IMR-90 (cell line): ENCODE measurements at regions not wholly inside any gene's neighbourhood (a gene's known extent, or its start where the extent isn't known, plus 50 kb on each side); places are given as distances from the start of the nearest gene placed in this dataset.

Source experiments
- ATAC-seq: fragments of 200-7000 bp; cut with Tn5 transposase; 2 replicates; pipeline ENCODE4 v1.9.1; 2020; ENCODE audit warnings: low read depth, mild to moderate bottlenecking, moderate library complexity
- BruUV-seq: library from RNA; stranded (reverse); fragments of 400-500 nt; replicated peaks from 2 replicates; lab custom pipeline; 2021; lab: Mats Ljungman, UMichigan
- CTCF ChIA-PET: fragments of 300-600 bp; formaldehyde crosslinking; extraction: SDS; loops from one replicate; lab custom pipeline; 2021; ENCODE audit warnings: antibody characterized with exemption; lab: Yijun Ruan, JAX
- POLR2A ChIA-PET: fragments of 300-600 bp; sonication (Branson Sonifier 250); formaldehyde crosslinking; loops from one replicate; lab custom pipeline; 2022; ENCODE audit warnings: antibody characterized with exemption; ENCODE audit not compliant: unreplicated experiment; lab: Charles Lee
- DNase-seq: peaks from one replicate; pipeline ENCODE4 v3.0.0; 2013
- H2AFZ ChIP-seq: replicated peaks from 2 replicates; pipeline ENCODE3; 2013; ENCODE audit warnings: low read length, mild to moderate bottlenecking; ENCODE audit not compliant: poor library complexity
- H2AK5ac ChIP-seq: 2 replicates; pipeline ENCODE4 v1.6.1; 2013; ENCODE audit warnings: low read depth, low read length, inconsistent platforms
- H2AK9ac ChIP-seq: replicated peaks from 2 replicates; pipeline ENCODE3; 2013; ENCODE audit warnings: mild to moderate bottlenecking, low read depth, low read length, moderate library complexity; ENCODE audit not compliant: poor library complexity
- H2BK120ac ChIP-seq: 2 replicates; pipeline ENCODE4 v1.6.1; 2013; ENCODE audit warnings: low read depth, low read length, inconsistent platforms
- H2BK15ac ChIP-seq: 3 replicates; pipeline ENCODE4 v1.6.1; 2013; ENCODE audit warnings: low read depth, low read length, inconsistent platforms
- H2BK20ac ChIP-seq: 2 replicates; pipeline ENCODE4 v1.6.1; 2013; ENCODE audit warnings: low read depth, mild to moderate bottlenecking, inconsistent platforms, low read length, moderate library complexity
- H2BK5ac ChIP-seq: 2 replicates; pipeline ENCODE4 v1.6.1; 2013; ENCODE audit warnings: mild to moderate bottlenecking, low read depth, low read length, inconsistent platforms; ENCODE audit not compliant: poor library complexity, severe bottlenecking
- H3K14ac ChIP-seq: replicated peaks from 2 replicates; pipeline ENCODE4 v1.6.1; 2013; ENCODE audit warnings: low read depth, low read length, inconsistent platforms
- H3K18ac ChIP-seq: 2 replicates; pipeline ENCODE4 v1.6.1; 2013; ENCODE audit warnings: low read depth, low read length, control low read depth
- H3K23ac ChIP-seq: 2 replicates; pipeline ENCODE4 v1.6.1; 2013; ENCODE audit warnings: low read depth, low read length, inconsistent platforms
- H3K27ac ChIP-seq: 2 replicates; pipeline ENCODE4 v1.5.1; 2013; ENCODE audit warnings: mild to moderate bottlenecking, control low read depth, low read length; ENCODE audit not compliant: insufficient read depth
- H3K27me3 ChIP-seq: 2 replicates; pipeline ENCODE4 v1.6.1; 2013; ENCODE audit warnings: low read length; ENCODE audit not compliant: control insufficient read depth, insufficient read depth
- H3K36me3 ChIP-seq: 2 replicates; pipeline ENCODE4 v1.6.1; 2013; ENCODE audit warnings: low read length, mixed read lengths; ENCODE audit not compliant: control insufficient read depth, insufficient read depth
- H3K4ac ChIP-seq: 2 replicates; pipeline ENCODE4 v1.6.1; 2013; ENCODE audit warnings: low read depth, low read length, inconsistent platforms
- H3K4me1 ChIP-seq: 2 replicates; pipeline ENCODE4 v1.6.1; 2013; ENCODE audit warnings: low read length, mixed read lengths; ENCODE audit not compliant: control insufficient read depth, insufficient read depth
- H3K4me2 ChIP-seq: 2 replicates; pipeline ENCODE4 v1.6.1; 2013; ENCODE audit warnings: low read depth, mild to moderate bottlenecking, control low read depth, low read length, moderate library complexity
- H3K4me3 ChIP-seq: 2 replicates; pipeline ENCODE4 v1.5.1; 2013; ENCODE audit warnings: low read depth, mild to moderate bottlenecking, control low read depth, low read length, moderate library complexity; ENCODE audit not compliant: insufficient read depth
- H3K56ac ChIP-seq: 2 replicates; pipeline ENCODE4 v1.6.1; 2013; ENCODE audit warnings: low read length, inconsistent platforms; ENCODE audit not compliant: insufficient read depth; ENCODE audit errors: extremely low read depth
- H3K79me1 ChIP-seq, 2 experiments: 2 replicates each; pipeline ENCODE4 v1.6.1; 2013; ENCODE audit warnings: low read length in 2 of 2, inconsistent platforms in 1 of 2, low read depth in 1 of 2
- H3K9ac ChIP-seq: 2 replicates; pipeline ENCODE4 v1.6.1; 2013; ENCODE audit warnings: low read depth, low read length, control low read depth
- H3K9me1 ChIP-seq: 2 replicates; pipeline ENCODE4 v1.6.1; 2013; ENCODE audit warnings: low read length, inconsistent platforms; ENCODE audit not compliant: insufficient read depth
- H3K9me3 ChIP-seq: 2 replicates; pipeline ENCODE4 v1.6.1; 2013; ENCODE audit warnings: low read length; ENCODE audit not compliant: control insufficient read depth, insufficient read depth
- H4K20me1 ChIP-seq: 2 replicates; pipeline ENCODE4 v1.6.1; 2013; ENCODE audit warnings: low read length, inconsistent platforms; ENCODE audit not compliant: insufficient read depth
- H4K5ac ChIP-seq: 2 replicates; pipeline ENCODE4 v1.6.1; 2013; ENCODE audit warnings: mild to moderate bottlenecking, low read depth, low read length, control low read depth
- H4K8ac ChIP-seq, 2 experiments: 2 replicates each; pipeline ENCODE4 v1.6.1; 2013; ENCODE audit warnings: low read depth in 2 of 2, low read length in 2 of 2, control low read depth in 1 of 2, inconsistent platforms in 1 of 2
- H4K91ac ChIP-seq: 2 replicates; pipeline ENCODE4 v1.6.1; 2013; ENCODE audit warnings: low read depth, low read length, inconsistent platforms; ENCODE audit not compliant: insufficient read depth
- BHLHE40 ChIP-seq: fragments of 150-350 bp; IDR thresholded peaks from 2 replicates; pipeline ENCODE4 v1.6.1; 2016; ENCODE audit warnings: mild to moderate bottlenecking, low read depth, low read length
- CEBPB ChIP-seq: IDR thresholded peaks from 2 replicates; pipeline ENCODE4 v1.6.1; 2012; ENCODE audit warnings: low read depth, low read length, improper control_type of control experiment
- CHD1 ChIP-seq: IDR thresholded peaks from 2 replicates; pipeline ENCODE4 v1.6.1; 2012; ENCODE audit warnings: low read depth, low read length, improper control_type of control experiment
- FOS ChIP-seq: fragments of 150-350 bp; IDR thresholded peaks from 2 replicates; pipeline ENCODE4 v1.6.1; 2016; ENCODE audit warnings: low read depth, low read length
- MAFK ChIP-seq: IDR thresholded peaks from 2 replicates; pipeline ENCODE4 v1.6.1; 2012; ENCODE audit warnings: low read depth, low read length, improper control_type of control experiment
- MAZ ChIP-seq: IDR thresholded peaks from 2 replicates; pipeline ENCODE4 v1.6.1; 2012; ENCODE audit warnings: low read depth, mild to moderate bottlenecking, low read length, improper control_type of control experiment, moderate library complexity, borderline replicate concordance
- MXI1 ChIP-seq: IDR thresholded peaks from 2 replicates; pipeline ENCODE4 v1.6.1; 2012; ENCODE audit warnings: low read depth, mild to moderate bottlenecking, low read length, moderate library complexity, borderline replicate concordance
- NFE2L2 ChIP-seq: fragments of 150-350 bp; IDR thresholded peaks from 2 replicates; pipeline ENCODE4 v1.6.1; 2016; ENCODE audit warnings: low read depth, mild to moderate bottlenecking, low read length
- POLR2A ChIP-seq: IDR thresholded peaks from 2 replicates; pipeline ENCODE4 v1.6.1; 2012; ENCODE audit warnings: mild to moderate bottlenecking, low read depth, low read length
- RAD21 ChIP-seq: IDR thresholded peaks from 2 replicates; pipeline ENCODE4 v1.6.1; 2012; ENCODE audit warnings: low read length, improper control_type of control experiment
- RCOR1 ChIP-seq: IDR thresholded peaks from 2 replicates; pipeline ENCODE4 v1.6.1; 2012; ENCODE audit warnings: mild to moderate bottlenecking, low read length, improper control_type of control experiment; ENCODE audit not compliant: insufficient replicate concordance
- RFX5 ChIP-seq: IDR thresholded peaks from 2 replicates; pipeline ENCODE4 v1.8.0; 2012; ENCODE audit warnings: low read depth, mild to moderate bottlenecking, low read length, moderate library complexity
- SMC3 ChIP-seq: fragments of 150-350 bp; IDR thresholded peaks from 2 replicates; pipeline ENCODE4 v1.6.1; 2016; ENCODE audit warnings: low read depth, mild to moderate bottlenecking, antibody characterized with exemption, low read length, moderate library complexity
- WGBS, 2 experiments: methylation state at CpG; one replicate each; pipeline versions ENCODE4 v1.1.5 to v1.1.7; 2013; ENCODE audit warnings: missing lambda C conversion rate in 2 of 2; ENCODE audit not compliant: insufficient read length in 1 of 2; ENCODE audit errors: extremely low coverage in 2 of 2; 5-methylcytosine and 5-hydroxymethylcytosine counted together
- dilution Hi-C: fragments of 300-500 bp; cut with HindIII; formaldehyde crosslinking; loops from one replicate; pipeline ENCODE4 v1.14.3; 2018; ENCODE audit warnings: low sequenced_read_pairs; ENCODE audit not compliant: unreplicated experiment
- in situ Hi-C: fragments of 300-500 bp; cut with MboI; formaldehyde crosslinking; loops from 3 replicates; pipeline ENCODE4 v1.14.3; 2019; ENCODE audit warnings: low sequenced_read_pairs, inconsistent platforms, mixed read lengths
- intact Hi-C: fragments of 100-400 bp; cut with micrococcal nuclease; formaldehyde crosslinking; loops from 2 replicates; pipeline ENCODE4 v1.10.0; 2022
- TF ChIP-seq, protein P1 (sequence below): fragments of 150-350 bp; IDR thresholded peaks from 2 replicates; pipeline ENCODE4 v1.6.1; 2017; ENCODE audit warnings: mild to moderate bottlenecking, antibody characterized with exemption, low read length, low read depth
- TF ChIP-seq, protein P2 (sequence below): fragments of 150-350 bp; IDR thresholded peaks from 2 replicates; pipeline ENCODE4 v1.6.1; 2016; ENCODE audit warnings: low read depth, mild to moderate bottlenecking, low read length, moderate library complexity, borderline replicate concordance
- TF ChIP-seq, protein P3 (sequence below): conservative IDR thresholded peaks from 2 replicates; pipeline ENCODE4 v1.5.1; 2012; ENCODE audit warnings: mild to moderate bottlenecking, low read depth, low read length, improper control_type of control experiment

DNA sequence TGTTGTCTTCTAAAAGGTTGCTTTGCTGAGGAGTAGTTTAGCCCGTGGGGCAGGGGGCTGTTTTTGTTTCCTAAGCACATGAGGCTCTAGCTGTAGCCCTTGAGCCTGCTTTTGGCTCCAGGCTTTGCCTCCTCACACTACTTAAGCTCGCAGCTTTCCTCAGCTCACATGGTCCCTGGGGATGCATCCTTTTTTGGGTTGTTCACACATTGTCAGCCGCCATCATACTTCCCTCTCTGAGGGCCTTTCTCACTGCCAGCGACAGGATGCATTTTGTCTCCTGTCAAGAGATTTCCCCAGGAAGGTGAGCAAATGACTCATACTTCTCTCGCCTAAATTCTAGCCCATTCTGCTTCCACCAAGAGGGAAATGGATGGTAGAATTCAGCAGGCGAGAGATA lies 279.5 kb upstream of the PKDCC start:
- no peak overlapping the region for H3K14ac ChIP-seq
- H2AFZ ChIP-seq = no peak overlapping the region
- DNase-seq (no peak), ATAC-seq (no peak)
- H2BK20ac ChIP-seq = no peak overlapping the region
- H3K4me3 ChIP-seq = no peak overlapping the region
- H4K8ac ChIP-seq = no peak overlapping the region
- in situ Hi-C loops (no loop called here), dilution Hi-C loops (no loop called here), intact Hi-C loops (no loop called here)
- H3K27me3 ChIP-seq = no peaks in the 10 kb centered on the region; the same call in none of the 2 replicates
- WGBS, 2 experiments = 14% methylated on average over 1 of the region's 6 CpGs; no CpG with 5 or more reads in 1 of the 2 experiments
- ChIA-PET CTCF (no interaction called here), POLR2A (no interaction called here)
- H3K36me3 ChIP-seq = no peaks in the 10 kb centered on the region
- H3K56ac ChIP-seq = no peak overlapping the region
- H4K5ac ChIP-seq = no peak overlapping the region
- no peaks in the 10 kb centered on the region for H4K20me1 ChIP-seq
- BruUV-seq = no TSS peak
- H3K9me3 ChIP-seq = no peaks in the 10 kb centered on the region
- H3K18ac ChIP-seq = no peak overlapping the region
- no peak overlapping the region for H3K4me2 ChIP-seq
- no peak overlapping the region for H2AK5ac ChIP-seq
- H3K79me1 ChIP-seq = no peaks in the 10 kb centered on the region
- TF ChIP-seq MXI1 = no peak
- TF ChIP-seq SMC3 = no peak
- TF ChIP-seq NFE2L2 = no peak
- no peak for TF ChIP-seq RFX5
- TF ChIP-seq MAFK = no peak
- TF ChIP-seq CEBPB = no peak
- no peak for TF ChIP-seq FOS
- no peak for TF ChIP-seq POLR2A
- TF ChIP-seq, protein P1, sequence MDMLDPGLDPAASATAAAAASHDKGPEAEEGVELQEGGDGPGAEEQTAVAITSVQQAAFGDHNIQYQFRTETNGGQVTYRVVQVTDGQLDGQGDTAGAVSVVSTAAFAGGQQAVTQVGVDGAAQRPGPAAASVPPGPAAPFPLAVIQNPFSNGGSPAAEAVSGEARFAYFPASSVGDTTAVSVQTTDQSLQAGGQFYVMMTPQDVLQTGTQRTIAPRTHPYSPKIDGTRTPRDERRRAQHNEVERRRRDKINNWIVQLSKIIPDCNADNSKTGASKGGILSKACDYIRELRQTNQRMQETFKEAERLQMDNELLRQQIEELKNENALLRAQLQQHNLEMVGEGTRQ = no peak
- TF ChIP-seq, protein P2, sequence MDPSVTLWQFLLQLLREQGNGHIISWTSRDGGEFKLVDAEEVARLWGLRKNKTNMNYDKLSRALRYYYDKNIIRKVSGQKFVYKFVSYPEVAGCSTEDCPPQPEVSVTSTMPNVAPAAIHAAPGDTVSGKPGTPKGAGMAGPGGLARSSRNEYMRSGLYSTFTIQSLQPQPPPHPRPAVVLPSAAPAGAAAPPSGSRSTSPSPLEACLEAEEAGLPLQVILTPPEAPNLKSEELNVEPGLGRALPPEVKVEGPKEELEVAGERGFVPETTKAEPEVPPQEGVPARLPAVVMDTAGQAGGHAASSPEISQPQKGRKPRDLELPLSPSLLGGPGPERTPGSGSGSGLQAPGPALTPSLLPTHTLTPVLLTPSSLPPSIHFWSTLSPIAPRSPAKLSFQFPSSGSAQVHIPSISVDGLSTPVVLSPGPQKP = no peak
- no peak for TF ChIP-seq RAD21
- no peak for TF ChIP-seq CHD1
- no peak for TF ChIP-seq BHLHE40
- no peak for TF ChIP-seq MAZ
- TF ChIP-seq, protein P3, sequence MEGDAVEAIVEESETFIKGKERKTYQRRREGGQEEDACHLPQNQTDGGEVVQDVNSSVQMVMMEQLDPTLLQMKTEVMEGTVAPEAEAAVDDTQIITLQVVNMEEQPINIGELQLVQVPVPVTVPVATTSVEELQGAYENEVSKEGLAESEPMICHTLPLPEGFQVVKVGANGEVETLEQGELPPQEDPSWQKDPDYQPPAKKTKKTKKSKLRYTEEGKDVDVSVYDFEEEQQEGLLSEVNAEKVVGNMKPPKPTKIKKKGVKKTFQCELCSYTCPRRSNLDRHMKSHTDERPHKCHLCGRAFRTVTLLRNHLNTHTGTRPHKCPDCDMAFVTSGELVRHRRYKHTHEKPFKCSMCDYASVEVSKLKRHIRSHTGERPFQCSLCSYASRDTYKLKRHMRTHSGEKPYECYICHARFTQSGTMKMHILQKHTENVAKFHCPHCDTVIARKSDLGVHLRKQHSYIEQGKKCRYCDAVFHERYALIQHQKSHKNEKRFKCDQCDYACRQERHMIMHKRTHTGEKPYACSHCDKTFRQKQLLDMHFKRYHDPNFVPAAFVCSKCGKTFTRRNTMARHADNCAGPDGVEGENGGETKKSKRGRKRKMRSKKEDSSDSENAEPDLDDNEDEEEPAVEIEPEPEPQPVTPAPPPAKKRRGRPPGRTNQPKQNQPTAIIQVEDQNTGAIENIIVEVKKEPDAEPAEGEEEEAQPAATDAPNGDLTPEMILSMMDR = no peak
- no peak for TF ChIP-seq RCOR1
- H3K9ac ChIP-seq = no peak overlapping the region
- H2BK120ac ChIP-seq = no peak overlapping the region
- no peaks in the 10 kb centered on the region for H3K9me1 ChIP-seq
- H2BK15ac ChIP-seq = no peak overlapping the region
- H4K91ac ChIP-seq = no peak overlapping the region
- H2AK9ac ChIP-seq = no peak overlapping the region
- H3K4me1 ChIP-seq = no peaks in the 10 kb centered on the region
- H3K23ac ChIP-seq = no peak overlapping the region
- no peak overlapping the region for H3K4ac ChIP-seq
- no peak overlapping the region for H3K27ac ChIP-seq
- no peak overlapping the region for H2BK5ac ChIP-seq
